ENCODE measurements at regions not wholly inside any gene's neighbourhood (a gene's known extent, or its start where the extent isn't known, plus 50 kb on each side); places are given as distances from the start of the nearest gene placed in this dataset.
"Not testable (repeated sequence)": the region's sequence is repeated elsewhere in the genome, so short reads cannot be mapped to it uniquely, and the experiment has no call there.

- in situ Hi-C loops (cut with MboI; ENCODE audit: low sequenced_read_pairs): loop anchor here (5.0 kb wide), 1 partner anchor 104 kb away; no protein-coding TSS in a partner anchor
Measured at GRCh38 chr15:92803536-92803851, 96.6 kb upstream of the CHD2 start.

GRCh38 chr15:92803852-92804609 lies 96.1 kb upstream of the CHD2 start:
- in situ Hi-C loops (cut with MboI; ENCODE audit: low sequenced_read_pairs): loop anchor here (5.0 kb wide), 1 partner anchor 103 kb away; no protein-coding TSS in a partner anchor

GRCh38 chr15:92804610-92804936 lies 95.6 kb upstream of the CHD2 start:
- in situ Hi-C loops (cut with MboI; ENCODE audit: low sequenced_read_pairs): loop anchor here (5.0 kb wide), 1 partner anchor 103 kb away; no protein-coding TSS in a partner anchor

- in situ Hi-C loops (cut with MboI; ENCODE audit: low sequenced_read_pairs): no loop called here
Measured at GRCh38 chr15:92805080-92805690, 94.9 kb upstream of the CHD2 start.

- in situ Hi-C loops (cut with MboI; ENCODE audit: low sequenced_read_pairs): not testable (repeated sequence)
Measured at GRCh38 chr15:92806171-92806570, 94.0 kb upstream of the CHD2 start.

GRCh38 chr15:92806763-92807162 lies 93.4 kb upstream of the CHD2 start:
- in situ Hi-C loops (cut with MboI; ENCODE audit: low sequenced_read_pairs): no loop called here

GRCh38 chr15:92807971-92808571 lies 92.1 kb upstream of the CHD2 start:
- in situ Hi-C loops (cut with MboI; ENCODE audit: low sequenced_read_pairs): no loop called here

- in situ Hi-C loops (cut with MboI; ENCODE audit: low sequenced_read_pairs): no loop called here
Measured at GRCh38 chr15:92808598-92809063, 91.5 kb upstream of the CHD2 start.

- in situ Hi-C loops (cut with MboI; ENCODE audit: low sequenced_read_pairs): no loop called here
Measured at GRCh38 chr15:92809064-92809879, 90.9 kb upstream of the CHD2 start.

- in situ Hi-C loops (cut with MboI; ENCODE audit: low sequenced_read_pairs): no loop called here
Measured at GRCh38 chr15:92809880-92810361, 90.2 kb upstream of the CHD2 start.

GRCh38 chr15:92810418-92811138 lies 89.5 kb upstream of the CHD2 start:
- in situ Hi-C loops (cut with MboI; ENCODE audit: low sequenced_read_pairs): no loop called here

- in situ Hi-C loops (cut with MboI; ENCODE audit: low sequenced_read_pairs): no loop called here
Measured at GRCh38 chr15:92811148-92811913, 88.8 kb upstream of the CHD2 start.

- in situ Hi-C loops (cut with MboI; ENCODE audit: low sequenced_read_pairs): no loop called here
Measured at GRCh38 chr15:92812271-92812670, 87.9 kb upstream of the CHD2 start.

- in situ Hi-C loops (cut with MboI; ENCODE audit: low sequenced_read_pairs): no loop called here
Measured at GRCh38 chr15:92813485-92813884, 86.6 kb upstream of the CHD2 start.

- in situ Hi-C loops (cut with MboI; ENCODE audit: low sequenced_read_pairs): no loop called here
Measured at GRCh38 chr15:92817339-92817886, 82.7 kb upstream of the CHD2 start.

- in situ Hi-C loops (cut with MboI; ENCODE audit: low sequenced_read_pairs): no loop called here
Measured at GRCh38 chr15:92818651-92819277, 81.4 kb upstream of the CHD2 start.

- in situ Hi-C loops (cut with MboI; ENCODE audit: low sequenced_read_pairs): no loop called here
Measured at GRCh38 chr15:92819278-92820235, 80.6 kb upstream of the CHD2 start.
